ENCODE measurements at regions not wholly inside any gene's neighbourhood (a gene's known extent, or its start where the extent isn't known, plus 50 kb on each side); places are given as distances from the start of the nearest gene placed in this dataset.

GRCh38 chr6:4561773-4562400 lies 214.3 kb upstream of the CDYL start:
- no peak for DNase-seq (ENCODE audit: low read depth, low spot score)

GRCh38 chr6:4561078-4561435 lies 215.1 kb upstream of the CDYL start:
- DNase-seq (ENCODE audit: low read depth, low spot score) = no peak

DNA sequence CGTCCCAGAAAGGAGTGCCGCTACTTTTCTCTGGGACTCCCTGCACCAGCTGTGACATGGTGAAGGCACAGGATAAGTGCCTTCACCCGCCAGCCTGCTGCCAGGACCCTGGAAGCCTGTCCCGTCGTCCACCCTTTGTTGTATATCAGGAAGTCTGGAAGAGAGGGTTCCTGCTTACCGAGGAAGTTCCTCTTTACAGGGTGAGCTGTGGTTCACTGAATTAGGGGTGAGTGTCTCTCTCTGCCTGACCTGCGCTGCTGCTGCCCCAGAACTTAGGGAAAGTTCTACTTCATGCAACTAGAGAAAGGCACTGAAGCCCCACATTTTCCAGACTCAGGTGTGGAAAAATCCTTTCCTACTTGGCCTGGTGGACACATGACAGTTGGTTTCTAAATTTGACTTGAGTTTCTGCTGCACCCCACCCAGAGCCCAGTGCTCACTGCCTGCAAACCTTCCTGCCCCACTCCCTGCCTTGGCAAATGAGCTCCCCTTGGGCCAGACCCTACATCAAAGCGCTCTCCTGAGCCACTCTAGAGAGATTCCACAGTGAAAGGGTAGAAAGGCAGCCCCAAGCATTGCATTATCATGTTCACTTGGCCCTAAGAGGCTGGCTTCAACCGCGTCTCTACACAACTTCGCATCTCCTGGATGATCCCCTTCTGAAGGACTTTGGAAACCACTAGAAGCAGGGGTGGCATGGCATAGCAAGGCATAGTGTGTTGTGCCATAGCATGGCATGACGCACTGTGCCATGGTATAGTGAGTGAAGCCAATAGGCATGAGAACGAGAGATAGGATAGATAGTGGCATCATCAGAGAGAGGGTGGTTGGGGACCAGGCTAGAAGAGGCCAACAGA lies 215.8 kb upstream of the CDYL start:
- no peak for DNase-seq (ENCODE audit: low read depth, low spot score)

DNA sequence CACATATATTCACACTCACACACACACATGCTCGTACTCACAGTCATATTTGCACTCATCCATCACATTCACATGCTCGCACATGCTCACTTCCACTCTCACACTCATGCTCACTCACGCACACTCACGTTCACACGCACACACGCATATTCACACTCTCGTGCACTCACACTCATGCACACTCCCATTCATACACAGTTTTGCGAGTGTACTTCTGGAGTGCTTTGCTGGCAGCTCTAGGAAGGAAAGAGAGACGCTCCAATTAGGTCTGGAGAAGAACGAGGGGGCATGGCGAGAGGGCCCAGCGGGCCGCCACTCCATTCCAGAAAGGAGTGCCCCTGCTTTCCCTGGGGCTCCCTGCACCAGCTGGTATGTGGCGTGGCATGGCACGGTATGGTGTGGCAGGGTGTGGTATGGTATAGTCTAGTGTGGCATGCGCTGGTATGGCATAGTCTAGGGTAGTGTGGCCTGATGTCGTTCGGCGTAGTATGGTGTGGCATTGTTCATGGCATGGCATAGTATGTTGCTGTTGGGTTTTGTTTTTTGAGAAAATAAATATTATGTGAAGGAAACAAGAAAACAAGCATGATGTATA lies 216.8 kb upstream of the CDYL start:
- no peak for DNase-seq (ENCODE audit: low read depth, low spot score)

DNA sequence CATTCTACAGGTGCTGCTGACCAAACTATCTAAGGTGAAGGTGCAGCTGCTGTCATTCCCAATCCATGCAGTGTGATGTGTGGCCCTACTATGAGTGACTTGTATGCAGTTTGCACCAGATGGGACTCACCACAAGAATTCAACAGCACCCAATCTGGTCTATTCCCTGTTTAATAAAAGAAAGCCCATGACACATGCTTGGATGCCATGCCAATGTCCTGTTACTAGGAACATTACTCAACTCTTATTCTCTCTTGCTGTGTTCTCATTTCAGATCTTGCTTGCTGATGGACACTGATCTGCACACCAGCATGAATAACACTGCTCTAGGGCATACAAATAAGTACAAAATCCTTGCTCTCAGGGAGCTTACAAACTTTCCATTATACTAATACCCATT lies 221.6 kb upstream of the CDYL start:
- no peak for DNase-seq (ENCODE audit: low read depth, low spot score)

- DNase-seq (ENCODE audit: low read depth, low spot score) = no peak
These were observed 222.8 kb upstream of the CDYL start for GRCh38 chr6:4553387-4553786.

DNA sequence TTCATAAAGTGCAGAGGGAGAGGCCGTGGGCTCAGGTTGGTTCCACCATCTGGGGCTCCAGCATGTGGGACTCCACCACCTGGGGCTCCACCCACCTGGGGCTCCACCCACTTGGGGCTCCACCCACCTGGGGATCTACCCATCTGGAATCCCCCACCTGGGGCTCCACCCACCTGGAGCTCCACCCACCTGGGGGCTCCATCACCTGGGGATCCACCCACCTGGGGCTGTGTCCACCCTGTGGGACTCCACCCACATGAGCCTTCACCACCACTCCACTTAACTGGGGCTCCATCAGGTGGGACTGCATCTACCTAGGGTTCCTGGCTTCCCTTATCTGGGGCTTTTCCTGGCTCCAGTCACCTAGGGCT lies 226.0 kb upstream of the CDYL start:
- DNase-seq (ENCODE audit: low read depth, low spot score) = no peak

DNA sequence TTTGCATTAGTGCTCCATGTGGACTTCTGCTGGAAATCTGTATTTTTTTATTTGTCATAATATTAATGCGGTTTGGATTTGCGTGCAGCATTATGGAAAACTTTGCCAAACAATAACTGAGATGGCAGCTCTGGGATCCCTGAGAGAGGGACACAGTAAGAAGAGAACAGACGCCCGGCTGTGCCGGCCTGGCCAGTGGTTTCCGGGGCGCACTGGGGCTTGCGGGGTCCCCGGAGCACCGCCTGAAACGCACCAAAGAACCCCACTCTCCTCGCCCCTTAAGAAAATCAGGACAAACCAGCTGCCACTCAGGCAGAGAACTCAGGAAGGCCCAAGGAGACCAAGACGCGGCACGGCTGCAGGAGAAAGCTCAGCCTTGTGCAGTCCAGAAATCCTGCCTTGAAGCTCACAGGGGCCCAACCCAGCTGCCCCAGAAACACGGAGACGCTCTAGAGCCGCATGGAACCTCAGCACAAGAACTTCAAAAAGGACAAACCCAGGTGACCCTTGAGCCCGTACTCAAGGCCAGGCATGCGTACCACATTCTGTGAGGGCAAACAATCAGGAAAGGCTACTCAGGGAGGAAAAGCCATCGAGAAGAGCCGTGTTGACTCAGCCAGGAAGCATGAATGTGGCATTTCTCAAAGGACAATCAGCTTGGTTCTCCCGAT lies 226.5 kb upstream of the CDYL start:
- DNase-seq (ENCODE audit: low read depth, low spot score) = no peak

DNA sequence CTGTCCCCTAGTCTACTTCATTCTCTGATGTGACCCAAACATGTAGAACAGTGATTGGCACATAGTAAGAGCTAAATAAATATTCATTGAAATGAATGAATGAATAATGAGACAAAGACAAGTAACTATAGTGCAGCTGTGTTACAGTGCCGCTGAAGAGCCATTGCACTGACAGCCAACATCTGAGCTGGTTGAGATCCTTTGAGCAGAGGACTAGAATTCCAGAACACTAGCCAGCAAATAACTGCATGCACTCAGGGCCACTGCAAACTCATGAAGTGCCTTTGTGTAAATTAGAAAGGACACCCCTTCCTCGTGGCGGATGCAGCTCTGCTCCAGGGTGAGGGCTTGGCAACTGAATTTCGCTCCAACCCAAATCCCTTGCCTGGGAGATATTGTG lies 230.3 kb upstream of the CDYL start:
- DNase-seq (ENCODE audit: low read depth, low spot score) = no peak

- DNase-seq (ENCODE audit: low read depth, low spot score) = no peak
These were observed 232.6 kb upstream of the CDYL start for GRCh38 chr6:4543596-4543995.

DNA sequence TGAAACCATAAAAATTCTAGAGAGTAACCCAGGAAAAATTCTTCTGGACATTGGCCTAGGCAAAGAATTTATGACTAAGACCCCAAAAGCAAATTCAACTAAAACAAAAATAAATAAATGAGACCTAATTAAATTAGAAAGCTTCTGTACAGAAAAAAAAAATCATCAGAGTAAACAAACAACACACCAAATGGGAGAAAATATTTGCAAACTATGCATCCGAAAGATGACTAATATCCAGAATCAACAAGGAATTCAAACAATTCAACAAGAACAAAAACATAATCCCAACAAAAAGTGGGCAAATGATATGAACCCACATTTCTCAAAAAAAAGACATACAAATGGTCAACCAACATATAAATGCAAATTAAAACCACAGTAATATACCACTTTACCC lies 242.6 kb upstream of the CDYL start:
- no peak for DNase-seq (ENCODE audit: low read depth, low spot score)

DNA sequence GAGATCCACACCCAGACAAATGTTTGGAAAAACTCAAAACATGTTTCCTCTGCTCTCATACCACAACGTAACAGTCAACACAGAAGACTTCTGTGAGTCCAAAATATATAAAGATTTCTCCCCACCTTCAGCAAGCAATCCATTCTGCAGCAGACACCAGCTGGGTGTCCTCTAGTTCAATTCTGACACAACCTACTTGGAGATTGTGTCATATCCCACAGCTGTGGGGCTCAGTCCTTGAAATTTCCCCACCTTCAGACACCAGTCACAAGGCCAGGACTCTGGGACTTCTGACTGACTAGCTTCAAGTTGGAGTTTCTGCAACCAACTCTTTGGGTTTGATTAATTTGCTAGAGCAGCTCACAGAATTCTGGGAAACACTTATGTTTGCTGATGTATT lies 244.8 kb upstream of the CDYL start:
- DNase-seq (ENCODE audit: low read depth, low spot score) = no peak

GRCh38 chr6:4522453-4522852 lies 253.8 kb upstream of the CDYL start:
- no peak for DNase-seq (ENCODE audit: low read depth, low spot score)

- DNase-seq (ENCODE audit: low read depth, low spot score) = no peak
These were observed 255.1 kb upstream of the CDYL start for GRCh38 chr6:4521070-4521469.

GRCh38 chr6:4518506-4518905 lies 257.7 kb upstream of the CDYL start:
- DNase-seq (ENCODE audit: low read depth, low spot score) = no peak

DNA sequence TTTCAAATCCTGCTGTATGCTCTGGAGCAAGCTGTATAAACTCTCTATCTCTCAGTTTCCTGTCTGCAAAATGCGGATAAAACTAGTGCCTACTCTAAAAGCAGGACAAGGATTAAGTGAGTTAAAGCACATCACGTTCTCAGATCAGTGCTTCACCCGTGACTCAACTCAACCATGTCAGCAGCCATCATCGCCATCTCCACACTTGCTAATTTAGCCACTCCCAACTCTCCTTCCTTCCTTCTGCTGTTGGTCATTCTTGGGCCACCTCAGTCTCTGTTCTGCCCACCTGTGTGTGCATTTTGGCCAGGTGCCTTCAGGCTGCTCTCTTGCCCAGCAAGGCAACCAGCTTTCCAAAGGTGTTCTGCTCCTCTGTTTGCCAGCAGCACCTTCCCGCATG lies 260.0 kb upstream of the CDYL start:
- no peak for DNase-seq (ENCODE audit: low read depth, low spot score)

DNA sequence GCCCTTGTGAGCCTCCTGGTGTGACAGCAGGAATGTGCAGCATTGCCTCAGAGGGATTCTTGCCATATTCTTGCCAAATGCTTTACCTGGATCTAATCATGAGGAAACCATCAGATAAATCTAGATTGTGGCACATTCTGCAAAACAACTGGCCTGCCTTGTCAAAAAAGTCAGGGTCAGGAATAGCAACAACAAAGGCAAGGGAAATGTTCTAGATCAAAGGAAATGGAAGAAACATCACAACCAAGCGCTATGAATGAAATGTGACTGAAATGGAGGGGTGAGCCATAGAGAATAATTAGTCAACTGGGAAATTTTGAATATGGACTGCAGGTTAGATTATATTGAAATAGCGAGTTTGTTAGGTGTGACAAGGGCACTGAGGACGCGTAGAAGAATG lies 262.6 kb upstream of the CDYL start:
- DNase-seq (ENCODE audit: low read depth, low spot score) = no peak

GRCh38 chr6:4512051-4512471 lies 264.1 kb upstream of the CDYL start:
- no peak for DNase-seq (ENCODE audit: low read depth, low spot score)

GRCh38 chr6:4511641-4512020 lies 264.6 kb upstream of the CDYL start:
- no peak for DNase-seq (ENCODE audit: low read depth, low spot score)

DNA sequence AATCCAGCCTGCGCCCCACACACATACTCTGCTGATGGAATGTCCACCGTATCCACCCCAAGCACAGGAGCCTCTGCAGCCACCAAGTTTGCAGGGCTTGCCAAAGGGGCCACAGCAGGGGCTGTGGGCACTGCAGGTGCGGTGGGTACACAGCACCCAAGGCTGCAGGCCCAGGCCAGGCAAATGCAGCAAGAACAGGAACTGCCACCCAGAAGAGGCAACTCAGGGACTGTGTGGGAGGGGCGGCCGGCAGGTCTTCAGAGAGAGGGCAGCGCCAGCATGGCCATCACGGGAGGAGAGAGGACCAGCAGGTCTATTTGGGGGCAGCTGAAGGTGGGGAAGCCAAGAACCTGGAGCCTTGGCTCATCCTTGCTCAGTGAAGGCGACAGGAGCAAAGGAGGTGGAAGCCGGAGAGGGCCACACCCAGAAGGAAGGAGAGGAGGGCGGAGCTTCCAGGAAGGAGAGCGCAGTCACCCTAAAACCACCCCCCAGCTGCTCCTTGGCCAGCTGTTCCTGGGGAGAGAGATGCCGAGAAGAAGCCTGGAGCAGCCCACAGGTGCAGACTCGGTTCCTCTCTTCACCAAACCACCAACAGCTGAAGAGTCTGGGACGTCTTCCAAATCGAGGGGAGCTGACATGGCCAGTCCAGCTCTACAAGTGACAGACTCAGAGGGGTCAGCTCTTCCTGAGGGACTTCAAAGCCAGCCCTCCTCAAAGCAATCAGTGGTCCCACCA lies 265.1 kb upstream of the CDYL start:
- no peak for DNase-seq (ENCODE audit: low read depth, low spot score)

- no peak for DNase-seq (ENCODE audit: low read depth, low spot score)
These were observed 265.9 kb upstream of the CDYL start for GRCh38 chr6:4510317-4510716.

DNA sequence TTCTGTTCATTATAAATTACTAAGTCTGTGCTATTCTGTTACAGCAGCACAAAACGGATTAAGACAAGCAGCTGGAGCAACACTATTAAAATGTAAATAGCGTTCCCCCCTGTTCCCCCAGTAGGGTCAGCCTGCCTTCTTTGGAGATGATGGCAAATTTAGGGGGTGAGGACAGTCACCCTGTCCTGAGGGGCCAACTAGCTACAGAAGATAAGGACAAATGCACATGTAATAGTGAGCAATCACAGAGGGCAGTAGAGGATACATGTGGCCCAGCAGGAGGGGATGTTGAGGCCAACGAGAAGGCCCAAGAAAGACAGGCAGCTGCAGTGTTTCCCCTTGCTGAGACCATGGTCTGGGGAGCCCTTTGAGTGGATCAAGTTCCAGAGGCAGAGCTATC lies 266.7 kb upstream of the CDYL start:
- no peak for DNase-seq (ENCODE audit: low read depth, low spot score)
